NCI-H187 (cell line): ENCODE measurements at regions not wholly inside any gene's neighbourhood (a gene's known extent, or its start where the extent isn't known, plus 50 kb on each side); places are given as distances from the start of the nearest gene placed in this dataset.
"Not testable (repeated sequence)": the region's sequence is repeated elsewhere in the genome, so short reads cannot be mapped to it uniquely, and the experiment has no call there.

Experiments used
- DNase-seq, 2 experiments: peaks; one replicate each; lab custom pipeline; 2025; lab: John Stamatoyannopoulos, UW

DNA sequence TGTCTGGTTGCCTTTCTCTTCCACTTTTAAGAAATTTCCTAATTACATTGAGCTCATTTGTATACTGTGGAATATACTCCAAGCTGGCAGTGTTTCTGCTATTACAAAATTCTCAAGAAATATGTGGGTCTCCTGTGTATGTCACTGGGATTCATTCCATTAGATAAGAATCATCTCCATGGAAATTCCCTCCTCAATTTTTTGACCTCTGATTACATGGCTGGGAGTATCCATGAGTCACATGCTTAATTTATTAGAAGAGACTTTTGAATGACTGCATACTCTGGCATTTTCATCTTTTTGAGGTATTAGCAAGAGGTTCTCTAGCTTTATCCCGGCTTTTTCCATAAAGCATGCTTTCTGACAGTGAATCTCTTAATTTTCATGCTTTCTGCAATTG lies 665.5 kb upstream of the CNTNAP5 start:
- no peak for DNase-seq

GRCh38 chr2:123362671-123363440 lies 662.2 kb upstream of the CNTNAP5 start:
- no peak for DNase-seq

DNA sequence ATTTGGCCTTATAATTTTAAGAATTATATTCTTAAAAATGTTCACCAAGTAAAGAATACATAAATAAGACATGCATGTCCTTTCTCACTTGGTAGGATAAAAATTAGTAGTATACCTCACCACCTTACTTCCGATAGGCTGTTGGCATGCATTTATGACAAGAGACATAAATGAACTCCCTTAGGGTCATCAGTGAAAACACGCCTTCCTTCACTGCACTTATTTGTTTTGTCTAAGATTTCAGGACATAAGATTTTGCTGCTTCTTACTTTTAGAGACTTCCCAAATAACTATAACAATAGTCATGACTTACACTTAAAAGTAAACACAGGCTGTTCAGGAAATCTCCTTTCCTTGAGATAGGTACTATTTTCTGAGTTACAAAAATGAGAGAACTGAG lies 661.3 kb upstream of the CNTNAP5 start:
- no peak for DNase-seq

GRCh38 chr2:123364243-123364896 lies 660.7 kb upstream of the CNTNAP5 start:
- no peak for DNase-seq

GRCh38 chr2:123366239-123366837 lies 658.7 kb upstream of the CNTNAP5 start:
- no peak for DNase-seq

- DNase-seq: no peak
Measured at GRCh38 chr2:123370186-123370585, 654.9 kb upstream of the CNTNAP5 start.

- no peak for DNase-seq
Measured at GRCh38 chr2:123371535-123371934, 653.6 kb upstream of the CNTNAP5 start.

- no peak for DNase-seq
Measured at GRCh38 chr2:123380370-123380935, 644.6 kb upstream of the CNTNAP5 start.

- DNase-seq: no peak
Measured at GRCh38 chr2:123415678-123416077, 609.4 kb upstream of the CNTNAP5 start.

GRCh38 chr2:123419976-123420375 lies 605.1 kb upstream of the CNTNAP5 start:
- no peak for DNase-seq

DNA sequence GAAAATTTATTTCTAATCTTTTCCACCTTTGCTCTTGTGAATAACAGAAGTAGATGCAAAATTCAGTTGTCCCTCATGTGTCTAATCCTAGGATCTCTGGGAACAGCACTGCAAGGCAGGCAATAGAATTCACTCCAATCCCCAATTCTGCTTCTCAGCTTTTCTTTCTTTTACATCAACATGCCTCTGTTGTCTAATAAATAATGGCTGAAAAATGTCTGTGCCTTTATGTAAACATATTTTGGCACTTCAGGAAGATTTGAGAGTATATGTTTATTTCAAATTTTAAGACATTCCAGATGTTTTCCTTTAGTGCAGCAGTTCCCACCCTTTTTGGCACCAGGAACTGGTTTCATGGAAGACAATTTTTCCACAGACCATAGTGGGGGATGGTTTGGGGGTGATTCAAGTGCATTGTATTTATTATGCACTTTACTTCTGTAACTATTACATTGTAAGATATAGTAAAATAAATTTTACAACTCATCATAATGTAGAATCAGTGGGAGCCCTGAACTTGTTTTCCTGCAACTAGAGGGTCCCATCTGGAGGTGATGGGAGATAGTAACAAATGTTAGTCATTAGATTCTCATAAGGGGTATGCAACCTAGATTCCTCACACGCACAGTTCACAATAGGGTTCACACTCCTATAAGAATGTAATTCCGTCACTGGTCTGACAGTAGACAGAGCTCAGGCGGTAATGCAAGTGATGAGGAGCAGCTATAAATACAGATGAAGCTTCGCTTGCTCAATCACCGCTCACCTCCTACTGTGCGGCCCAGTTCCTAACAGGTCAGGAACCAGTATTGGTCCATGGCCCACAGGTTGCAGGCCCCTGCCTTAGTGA lies 590.3 kb upstream of the CNTNAP5 start:
- DNase-seq: no peak

DNA sequence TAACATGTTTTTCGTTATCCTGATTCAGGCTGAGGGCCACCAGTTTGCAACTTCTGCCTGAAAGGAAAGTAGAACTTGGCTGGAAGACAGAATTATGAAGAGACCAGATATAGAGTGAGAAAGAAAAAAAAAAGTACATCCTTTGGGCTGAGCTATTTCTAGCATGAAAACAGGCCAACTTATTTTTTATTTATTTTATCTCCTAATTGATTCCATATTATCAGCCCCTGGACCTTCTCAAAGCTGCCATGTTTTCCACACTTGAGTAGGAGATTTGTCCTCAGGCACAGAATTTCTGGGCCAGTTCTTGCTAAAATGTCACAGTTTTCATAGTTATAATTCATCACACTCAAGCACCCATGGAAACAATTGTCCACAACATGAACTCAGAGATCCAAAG lies 586.8 kb upstream of the CNTNAP5 start:
- DNase-seq: no peak

- no peak for DNase-seq
Measured at GRCh38 chr2:123438675-123439074, 586.4 kb upstream of the CNTNAP5 start.

DNA sequence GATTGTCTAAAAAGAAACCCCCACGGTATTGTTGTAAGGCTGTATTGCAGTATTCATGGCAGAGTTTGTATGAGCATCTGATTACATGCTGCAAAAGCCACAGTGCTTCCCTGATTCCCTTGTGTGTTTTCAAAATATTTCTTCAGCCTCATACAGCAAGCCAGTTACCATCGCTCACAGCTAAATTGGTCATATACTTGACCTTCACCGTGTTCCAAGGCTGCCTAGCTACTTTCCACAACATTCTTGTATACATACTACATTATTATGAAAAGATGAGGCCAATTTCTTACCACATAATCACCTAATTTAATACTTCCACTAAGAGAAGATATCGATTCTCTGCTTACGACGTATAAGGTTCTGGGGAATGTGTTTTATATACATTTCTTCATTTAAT lies 576.3 kb upstream of the CNTNAP5 start:
- no peak for DNase-seq

- no peak for DNase-seq
Measured at GRCh38 chr2:123451542-123451941, 573.5 kb upstream of the CNTNAP5 start.

- no peak for DNase-seq
Measured at GRCh38 chr2:123453046-123453700, 571.9 kb upstream of the CNTNAP5 start.

DNA sequence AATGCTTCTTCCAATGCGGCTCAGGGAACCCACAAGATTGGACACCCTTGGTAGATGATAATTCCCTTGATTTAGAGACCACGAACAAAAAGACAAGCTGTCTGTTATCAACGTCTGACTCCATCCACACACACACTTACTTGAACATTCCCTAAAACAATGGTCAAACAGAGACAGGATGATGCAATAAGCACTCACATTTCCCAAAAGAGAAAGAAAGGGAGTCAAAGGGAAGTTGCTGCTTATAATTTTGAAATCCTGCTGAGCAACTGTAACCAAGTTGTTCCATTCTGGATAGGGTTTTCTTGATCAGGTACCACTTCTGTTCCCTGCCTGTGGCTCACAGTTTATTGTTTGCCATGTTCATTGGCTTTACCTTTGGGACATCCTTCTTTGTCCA lies 571.3 kb upstream of the CNTNAP5 start:
- no peak for DNase-seq

DNA sequence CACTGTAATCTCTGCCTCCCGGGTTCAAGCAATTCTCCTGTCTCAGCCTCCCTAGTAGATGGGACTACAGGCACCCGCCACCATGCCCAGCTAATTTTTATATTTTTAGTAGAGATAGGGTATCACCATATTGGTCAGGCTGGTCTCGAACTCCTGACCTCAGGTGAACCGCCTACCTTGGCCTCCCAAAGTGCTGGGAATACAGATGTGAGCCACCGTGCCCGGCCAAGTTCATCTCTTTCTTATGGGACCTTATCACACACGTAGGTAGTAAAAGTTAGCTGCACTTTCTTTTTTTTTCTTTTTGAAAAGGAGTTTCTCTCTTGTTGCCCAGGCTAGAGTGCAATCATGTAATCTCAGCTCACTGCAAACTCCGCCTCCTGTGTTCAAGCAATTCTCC lies 569.9 kb upstream of the CNTNAP5 start:
- not testable (repeated sequence) for DNase-seq

DNA sequence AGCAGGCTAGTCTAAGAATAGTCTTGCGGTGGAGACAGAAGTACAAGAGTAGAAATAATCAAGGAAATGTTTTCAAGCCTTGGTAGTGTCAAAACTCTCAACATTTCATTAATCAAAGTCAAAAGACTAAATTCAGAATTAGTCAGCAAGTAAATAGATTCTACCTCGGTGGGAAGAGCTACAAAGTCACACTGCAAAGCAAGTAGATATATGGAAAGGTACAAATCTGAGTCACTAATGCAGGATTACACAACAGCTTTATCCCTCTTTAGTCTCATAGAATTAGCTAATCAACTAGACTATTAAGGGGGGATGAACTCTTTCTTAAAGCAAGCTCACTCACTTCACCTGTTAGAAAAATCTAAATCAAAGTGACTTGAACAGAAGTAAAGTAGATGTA lies 568.7 kb upstream of the CNTNAP5 start:
- DNase-seq: no peak

DNA sequence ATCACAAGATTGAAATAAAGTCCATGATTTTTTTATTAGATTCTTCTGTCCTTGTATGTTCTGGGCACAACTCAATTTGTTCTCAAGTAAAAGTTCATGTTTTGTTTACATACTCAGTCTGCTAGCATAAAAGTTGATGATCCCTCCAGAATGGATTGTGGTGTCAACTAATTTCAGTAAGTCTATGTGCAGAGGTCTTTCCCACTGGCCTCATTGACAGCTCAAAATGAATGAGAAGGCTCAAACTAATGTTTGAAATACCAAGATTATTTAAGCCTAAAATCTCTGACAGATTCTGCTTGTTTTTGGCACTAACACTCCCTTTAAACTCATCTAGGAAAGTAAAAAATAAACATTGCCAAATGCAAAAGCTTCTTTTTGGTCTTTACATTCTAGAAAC lies 561.2 kb upstream of the CNTNAP5 start:
- DNase-seq: no peak

- DNase-seq: no peak
Measured at GRCh38 chr2:123468071-123468470, 557.0 kb upstream of the CNTNAP5 start.

- DNase-seq: no peak
Measured at GRCh38 chr2:123481406-123481805, 543.7 kb upstream of the CNTNAP5 start.
